ENCODE measurements at regions not wholly inside any gene's neighbourhood (a gene's known extent, or its start where the extent isn't known, plus 50 kb on each side); places are given as distances from the start of the nearest gene placed in this dataset.

DNA sequence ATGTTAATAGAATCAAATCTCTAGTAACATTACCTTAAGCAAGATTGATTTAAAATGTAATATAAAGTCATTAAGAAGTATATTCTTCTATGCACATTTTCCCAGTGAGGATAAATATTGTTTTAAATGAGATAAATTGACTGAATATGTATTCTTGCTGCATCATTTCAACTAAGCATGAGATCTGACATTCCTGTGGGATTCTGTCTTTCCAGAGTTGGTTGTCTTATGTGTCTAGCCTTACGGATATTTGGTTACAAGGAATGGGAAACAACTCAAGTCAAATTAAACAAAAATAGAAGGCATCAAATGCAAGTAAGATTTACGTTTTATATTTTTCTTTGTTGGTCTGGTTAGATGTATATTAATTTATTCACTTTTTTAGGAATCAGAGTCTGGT is 287.5 kb downstream of the PTGER3 start:
- TF ChIP-seq PHB2 (IDR thresholded peaks at IDR 0.05; ENCODE audit: low read depth) (no peak), CHD2 (IDR thresholded peaks at IDR 0.05; ENCODE audit: low read depth, low read length) (no peak), BMI1 (IDR thresholded peaks at IDR 0.05; ENCODE audit: low read length) (no peak), DPF2 (IDR thresholded peaks at IDR 0.05) (no peak), CAMTA2 (CRISPR knock-in tag; conservative IDR thresholded peaks at IDR 0.05) (no peak), RERE (CRISPR knock-in tag; IDR thresholded peaks at IDR 0.05; ENCODE audit: borderline replicate concordance) (no peak), ARID4B (CRISPR knock-in tag; IDR thresholded peaks at IDR 0.05) (no peak), E2F4 (CRISPR knock-in tag; IDR thresholded peaks at IDR 0.05; ENCODE audit: low read depth) (no peak)

Data from K562 (cell line).